Astrocyte of the hippocampus (primary cell): ENCODE measurements at regions not wholly inside any gene's neighbourhood (a gene's known extent, or its start where the extent isn't known, plus 50 kb on each side); places are given as distances from the start of the nearest gene placed in this dataset.
A peak's percentile ranks its signal among the peaks of the same experiment; 100 is the strongest.

Experiments used
- DNase-seq: peaks from one replicate; pipeline ENCODE4 v3.0.0; 2011; ENCODE audit warnings: low read depth, low spot score

DNA sequence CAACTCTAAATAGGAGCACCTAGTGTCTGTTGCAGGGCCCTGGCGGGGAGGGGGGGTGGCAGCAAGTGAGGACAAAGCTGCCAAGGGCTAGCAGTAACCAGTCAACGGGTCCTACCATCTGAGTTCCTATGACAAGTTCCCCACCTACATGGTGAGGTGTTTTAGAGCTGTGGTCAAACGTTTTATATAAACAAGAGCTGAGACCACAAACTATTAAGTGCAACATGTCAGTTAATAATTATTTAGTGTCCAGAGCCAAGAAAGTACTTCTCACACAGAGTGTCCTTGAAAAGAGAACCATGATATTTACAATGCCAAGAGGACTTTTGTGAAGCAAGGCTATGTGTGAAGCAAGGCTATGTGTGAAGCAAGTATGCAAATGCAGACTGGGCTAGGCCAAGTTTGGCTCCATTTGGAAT, 434.7 kb downstream of the TNS3 start:
- DNase-seq = no peak

GRCh38 chr7:47145982-47146381, 435.9 kb downstream of the TNS3 start:
- no peak for DNase-seq

DNA sequence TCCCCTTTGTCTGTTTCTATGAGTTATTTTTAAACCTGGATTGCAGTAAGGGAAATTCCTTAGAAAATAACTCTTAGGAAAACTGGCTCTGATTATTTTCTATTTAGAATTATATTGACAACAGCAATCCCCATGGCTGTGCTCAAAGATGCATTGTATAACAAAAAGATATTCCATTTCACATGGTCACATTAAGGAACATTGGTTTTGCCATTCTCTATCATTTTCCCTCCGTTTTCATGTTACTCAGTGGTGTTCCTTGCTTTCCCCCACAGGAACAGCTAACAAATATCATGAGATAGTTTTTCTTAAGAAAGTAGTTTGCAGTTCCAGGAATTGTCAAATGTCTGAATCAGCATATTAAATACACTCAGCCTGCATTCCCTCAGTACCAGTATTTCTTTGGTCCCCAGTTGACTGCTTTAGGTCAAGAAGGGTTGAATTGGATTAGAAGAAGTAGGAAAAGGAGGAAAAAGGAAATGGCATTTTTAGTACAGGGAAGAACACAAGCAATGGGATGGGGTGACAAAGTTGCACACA, 436.7 kb downstream of the TNS3 start:
- DNase-seq = no peak

- peak; percentile 61 for DNase-seq
Measured at GRCh38 chr7:47143339-47143738, 438.6 kb downstream of the TNS3 start.

DNA sequence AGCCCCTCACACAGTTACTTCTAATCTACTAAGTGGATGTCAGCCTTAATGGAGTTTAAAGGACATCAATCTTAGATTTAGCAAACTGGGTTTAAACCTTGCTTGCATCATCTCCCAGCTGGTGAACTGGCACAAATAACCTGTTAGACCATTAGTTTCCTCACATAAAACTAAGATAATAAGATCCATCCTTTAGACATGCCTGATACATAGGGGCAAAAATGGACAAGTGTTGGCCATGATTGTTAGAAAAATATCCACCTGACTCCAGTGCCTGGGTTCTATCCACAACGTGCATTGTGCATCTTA, 439.1 kb downstream of the TNS3 start:
- DNase-seq = no peak

GRCh38 chr7:47142169-47142866, 439.6 kb downstream of the TNS3 start:
- DNase-seq = no peak

GRCh38 chr7:47132471-47132870, 449.4 kb downstream of the TNS3 start:
- DNase-seq = peak; percentile 24

DNA sequence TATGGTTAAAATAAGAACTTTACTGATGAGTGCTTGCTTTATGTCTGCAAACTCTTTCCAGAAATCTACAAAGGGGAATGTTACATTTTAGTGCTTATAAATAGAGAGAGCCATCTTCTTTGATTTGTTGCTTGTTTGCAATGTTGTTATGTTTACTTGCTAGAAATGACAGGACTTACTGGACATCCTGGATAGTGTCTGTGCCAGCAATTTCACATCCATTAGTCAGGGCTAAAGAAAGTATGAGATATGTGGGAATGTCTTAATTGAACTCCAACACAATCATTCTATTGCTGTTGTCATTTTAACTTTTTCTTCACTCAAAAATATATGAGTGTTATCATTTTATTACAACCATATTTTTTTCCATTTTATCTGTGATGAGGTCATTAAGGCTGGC, 453.2 kb downstream of the TNS3 start:
- no peak for DNase-seq

GRCh38 chr7:47125529-47125928, 456.4 kb downstream of the TNS3 start:
- DNase-seq = no peak

DNA sequence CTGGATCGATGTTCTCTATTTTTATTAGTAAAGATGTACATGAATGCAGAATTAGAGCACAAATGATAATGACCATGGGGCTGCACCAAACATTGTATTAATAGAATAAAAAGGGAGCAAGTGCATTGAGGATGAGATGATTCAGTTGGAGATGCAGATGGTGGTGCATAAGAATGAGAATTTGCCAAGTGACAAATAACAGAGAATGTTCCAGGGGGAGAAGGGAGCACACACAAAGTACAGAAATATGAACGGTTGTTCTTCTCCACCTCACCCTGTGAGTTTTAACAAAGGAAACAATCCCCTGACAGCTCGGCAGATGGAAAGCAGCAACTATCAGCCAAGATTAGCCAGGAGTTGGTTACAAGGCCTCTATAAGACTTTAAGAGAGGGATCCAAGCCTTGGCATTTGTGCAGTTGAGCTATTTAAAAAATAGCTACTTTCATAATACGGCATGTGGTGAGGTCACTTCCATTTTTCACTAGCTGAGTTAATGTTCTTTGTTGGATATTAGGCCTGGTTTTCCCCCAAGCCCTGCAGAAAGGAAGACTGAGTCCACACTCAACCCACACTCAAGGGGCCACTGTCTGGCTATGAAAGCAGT, 462.5 kb downstream of the TNS3 start:
- DNase-seq = no peak

GRCh38 chr7:47104206-47104549, 477.7 kb downstream of the TNS3 start:
- no peak for DNase-seq

DNA sequence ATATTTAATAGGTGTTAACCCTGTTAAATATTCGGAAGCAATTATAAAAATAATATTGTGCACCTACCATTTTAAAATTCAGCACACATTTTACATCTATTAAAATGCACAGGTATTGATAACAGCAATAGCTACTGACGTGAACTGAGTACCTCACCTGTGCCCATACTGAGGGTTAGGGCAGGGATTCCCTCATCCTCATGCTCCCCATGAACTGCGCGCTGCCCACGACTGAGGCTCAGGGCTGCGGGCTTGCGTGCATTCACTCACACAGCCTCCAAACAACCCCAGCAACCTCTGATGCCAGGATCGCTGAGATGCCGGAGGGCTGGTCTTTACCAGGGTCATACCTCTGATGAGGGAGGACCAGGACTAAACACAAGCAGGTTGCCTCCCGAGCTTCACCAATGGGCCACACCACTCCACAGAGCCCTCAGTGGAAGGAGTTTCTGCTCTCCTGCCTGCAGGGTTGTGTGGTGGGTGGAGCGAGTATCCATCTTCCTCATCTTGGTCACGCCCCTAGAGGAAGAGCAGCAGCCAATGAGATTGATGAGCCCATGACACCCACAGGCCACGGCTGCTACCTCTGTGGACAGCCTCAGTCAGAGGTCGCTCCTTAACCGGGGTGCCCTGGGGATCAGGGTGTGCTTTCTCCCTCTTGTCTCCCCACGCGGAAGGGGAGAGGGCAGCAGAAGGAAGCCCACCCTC, 478.3 kb downstream of the TNS3 start:
- no peak for DNase-seq

DNA sequence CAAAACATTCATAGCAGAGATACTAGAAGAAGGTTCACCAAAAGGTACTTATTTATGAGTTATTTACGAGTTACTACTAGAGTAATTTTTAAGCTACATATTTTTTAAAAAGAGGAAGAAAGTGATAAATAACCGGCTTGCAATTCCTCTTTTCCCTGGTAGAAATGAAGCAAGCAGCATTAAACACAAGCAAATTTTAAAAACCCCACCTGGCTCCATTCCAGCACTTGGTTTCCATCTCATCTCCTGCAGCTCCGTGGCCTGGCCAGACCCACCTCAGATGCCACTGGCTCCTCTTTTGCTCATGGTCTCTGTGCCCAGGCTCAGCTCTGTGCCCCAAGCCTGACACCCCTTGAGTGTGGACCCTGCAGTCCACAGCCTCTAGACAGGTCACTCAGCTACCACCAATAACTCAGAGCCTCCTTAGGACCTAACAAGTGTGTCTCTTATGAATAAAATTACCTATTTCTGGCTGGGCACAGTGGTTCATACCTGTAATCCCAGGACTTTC, 479.5 kb downstream of the TNS3 start:
- DNase-seq = no peak

GRCh38 chr7:47100817-47101435, 481.0 kb downstream of the TNS3 start:
- peak; percentile 36 for DNase-seq

GRCh38 chr7:47100148-47100816, 481.6 kb downstream of the TNS3 start:
- DNase-seq = no peak

DNA sequence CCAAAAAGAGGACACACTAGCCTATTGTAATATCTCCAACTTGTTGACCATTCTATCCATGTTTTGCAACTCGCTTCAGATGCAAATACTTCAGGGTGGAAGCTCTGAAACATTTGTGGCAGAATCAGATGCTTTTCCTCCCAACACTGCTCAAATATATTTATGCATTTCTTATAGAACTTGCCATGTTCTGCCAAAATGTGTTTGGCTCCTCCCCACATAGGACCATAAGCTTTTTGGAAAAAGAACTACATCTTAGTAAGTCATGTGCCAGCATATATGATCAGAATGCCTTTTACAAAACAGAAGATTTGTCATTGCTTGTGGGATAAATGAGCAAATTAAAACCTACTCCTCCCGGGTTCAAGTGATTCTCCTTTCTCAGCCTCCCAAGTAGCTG, 484.5 kb downstream of the TNS3 start:
- no peak for DNase-seq

- DNase-seq = no peak
Measured at GRCh38 chr7:47095946-47096345, 486.0 kb downstream of the TNS3 start.

- DNase-seq = no peak
Measured at GRCh38 chr7:47094462-47094861, 487.4 kb downstream of the TNS3 start.

GRCh38 chr7:47093320-47094234, 488.3 kb downstream of the TNS3 start:
- no peak for DNase-seq

GRCh38 chr7:47092336-47092735, 489.6 kb downstream of the TNS3 start:
- no peak for DNase-seq

DNA sequence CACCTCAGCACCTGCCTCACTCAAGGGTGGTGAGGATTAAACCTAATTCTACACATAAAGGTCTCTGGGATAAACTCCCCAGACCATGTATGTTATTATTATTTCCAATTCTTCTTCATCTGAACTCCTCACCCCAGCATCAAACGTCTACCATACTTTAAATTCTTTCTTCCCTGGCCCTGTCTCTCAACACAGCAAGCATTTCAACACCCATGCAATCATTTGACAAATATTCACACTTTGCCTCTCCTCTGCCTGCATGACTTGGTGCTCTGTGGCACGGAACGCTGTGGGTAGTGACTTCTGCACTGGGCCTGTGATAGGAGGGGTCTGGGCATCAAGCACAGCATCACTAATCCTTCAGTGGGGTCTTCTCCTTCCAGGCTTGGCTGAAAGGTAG, 490.8 kb downstream of the TNS3 start:
- peak; percentile 53 for DNase-seq
